Vagina (tissue), 2 donors: ENCODE measurements at regions not wholly inside any gene's neighbourhood (a gene's known extent, or its start where the extent isn't known, plus 50 kb on each side); places are given as distances from the start of the nearest gene placed in this dataset.

Experiments
- POLR2A ChIP-seq, 2 donors: fragments of 450-650 bp; IDR thresholded peaks; one replicate each; pipeline ENCODE4 v1.6.1; 2017; ENCODE audit warnings: antibody characterized with exemption in 2 of 2, mild to moderate bottlenecking in 2 of 2, moderate library complexity in 2 of 2
- TF ChIP-seq, protein P1 (sequence below), 3 experiments: fragments of 450-650 bp in 2 of 3; fragments of 200-600 bp in 1 of 3; sonication (generic) in 1 of 3; IDR thresholded peaks; one replicate each; pipeline ENCODE4 v1.5.1; 2017 to 2019; ENCODE audit warnings: antibody characterized with exemption in 3 of 3, mild to moderate bottlenecking in 2 of 3, moderate library complexity in 2 of 3

DNA sequence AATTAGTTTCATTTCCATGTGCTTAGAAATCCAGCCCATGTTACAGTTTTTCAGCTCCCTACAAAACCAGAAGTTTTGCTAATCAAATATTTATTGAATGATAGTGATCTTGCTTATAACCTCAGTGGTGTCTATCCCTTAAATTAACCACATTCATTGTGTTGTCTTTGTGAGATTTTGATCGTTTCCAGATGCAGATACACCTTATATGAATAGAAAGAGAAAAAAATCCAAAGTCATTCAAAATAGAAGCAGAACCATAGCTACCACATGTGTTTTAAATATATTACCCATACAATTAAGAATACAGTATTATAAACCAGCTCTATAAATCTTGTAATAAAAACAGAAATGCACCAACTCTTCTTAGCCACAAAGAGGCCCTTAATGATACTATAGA lies 60.6 kb upstream of the RREB1 start:
- TF ChIP-seq, protein P1, sequence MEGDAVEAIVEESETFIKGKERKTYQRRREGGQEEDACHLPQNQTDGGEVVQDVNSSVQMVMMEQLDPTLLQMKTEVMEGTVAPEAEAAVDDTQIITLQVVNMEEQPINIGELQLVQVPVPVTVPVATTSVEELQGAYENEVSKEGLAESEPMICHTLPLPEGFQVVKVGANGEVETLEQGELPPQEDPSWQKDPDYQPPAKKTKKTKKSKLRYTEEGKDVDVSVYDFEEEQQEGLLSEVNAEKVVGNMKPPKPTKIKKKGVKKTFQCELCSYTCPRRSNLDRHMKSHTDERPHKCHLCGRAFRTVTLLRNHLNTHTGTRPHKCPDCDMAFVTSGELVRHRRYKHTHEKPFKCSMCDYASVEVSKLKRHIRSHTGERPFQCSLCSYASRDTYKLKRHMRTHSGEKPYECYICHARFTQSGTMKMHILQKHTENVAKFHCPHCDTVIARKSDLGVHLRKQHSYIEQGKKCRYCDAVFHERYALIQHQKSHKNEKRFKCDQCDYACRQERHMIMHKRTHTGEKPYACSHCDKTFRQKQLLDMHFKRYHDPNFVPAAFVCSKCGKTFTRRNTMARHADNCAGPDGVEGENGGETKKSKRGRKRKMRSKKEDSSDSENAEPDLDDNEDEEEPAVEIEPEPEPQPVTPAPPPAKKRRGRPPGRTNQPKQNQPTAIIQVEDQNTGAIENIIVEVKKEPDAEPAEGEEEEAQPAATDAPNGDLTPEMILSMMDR (IDR thresholded peaks at IDR 0.05), result no peak
- no peak for TF ChIP-seq POLR2A (IDR thresholded peaks at IDR 0.05)
